ENCODE measurements at regions not wholly inside any gene's neighbourhood (a gene's known extent, or its start where the extent isn't known, plus 50 kb on each side); places are given as distances from the start of the nearest gene placed in this dataset.

- DNase-seq (ENCODE audit: low read depth in 2 of 2), result no peak
These were observed 239.0 kb upstream of the ZP4 start for GRCh38 chr1:238129677-238130076.

GRCh38 chr1:238123201-238123600 lies 232.5 kb upstream of the ZP4 start:
- no peak for DNase-seq (ENCODE audit: low read depth in 2 of 2)

GRCh38 chr1:238119861-238120260 lies 229.1 kb upstream of the ZP4 start:
- DNase-seq (ENCODE audit: low read depth in 2 of 2), result no peak

- no peak for DNase-seq (ENCODE audit: low read depth in 2 of 2)
These were observed 228.3 kb upstream of the ZP4 start for GRCh38 chr1:238119060-238119459.

GRCh38 chr1:238115852-238116251 lies 225.1 kb upstream of the ZP4 start:
- no peak for DNase-seq (ENCODE audit: low read depth in 2 of 2)

GRCh38 chr1:238112952-238113621 lies 222.4 kb upstream of the ZP4 start:
- no peak for DNase-seq (ENCODE audit: low read depth in 2 of 2)

GRCh38 chr1:238111516-238111915 lies 220.8 kb upstream of the ZP4 start:
- no peak for DNase-seq (ENCODE audit: low read depth in 2 of 2)

- DNase-seq (ENCODE audit: low read depth in 2 of 2), result no peak
These were observed 220.4 kb upstream of the ZP4 start for GRCh38 chr1:238111081-238111480.

GRCh38 chr1:238108417-238108816 lies 217.7 kb upstream of the ZP4 start:
- DNase-seq (ENCODE audit: low read depth in 2 of 2), result no peak

- DNase-seq (ENCODE audit: low read depth in 2 of 2), result no peak
These were observed 216.6 kb upstream of the ZP4 start for GRCh38 chr1:238107322-238107721.

- no peak for DNase-seq (ENCODE audit: low read depth in 2 of 2)
These were observed 214.0 kb upstream of the ZP4 start for GRCh38 chr1:238104752-238105151.

GRCh38 chr1:238101923-238102322 lies 211.2 kb upstream of the ZP4 start:
- no peak for DNase-seq (ENCODE audit: low read depth in 2 of 2)

GRCh38 chr1:238099871-238100270 lies 209.1 kb upstream of the ZP4 start:
- no peak for DNase-seq (ENCODE audit: low read depth in 2 of 2)

GRCh38 chr1:238089615-238090014 lies 198.9 kb upstream of the ZP4 start:
- DNase-seq (ENCODE audit: low read depth in 2 of 2), result no peak

GRCh38 chr1:238088560-238089290 lies 198.0 kb upstream of the ZP4 start:
- DNase-seq (ENCODE audit: low read depth in 2 of 2), result no peak

GRCh38 chr1:238073991-238074390 lies 183.3 kb upstream of the ZP4 start:
- no peak for DNase-seq (ENCODE audit: low read depth in 2 of 2)

GRCh38 chr1:238071061-238071460 lies 180.3 kb upstream of the ZP4 start:
- DNase-seq (ENCODE audit: low read depth in 2 of 2), result no peak

- DNase-seq (ENCODE audit: low read depth in 2 of 2), result no peak
These were observed 172.7 kb upstream of the ZP4 start for GRCh38 chr1:238063454-238063853.

GRCh38 chr1:238061967-238062613 lies 171.4 kb upstream of the ZP4 start:
- no peak for DNase-seq (ENCODE audit: low read depth in 2 of 2)

GRCh38 chr1:238060061-238060460 lies 169.3 kb upstream of the ZP4 start:
- no peak for DNase-seq (ENCODE audit: low read depth in 2 of 2)

GRCh38 chr1:238052496-238053266 lies 162.0 kb upstream of the ZP4 start:
- no peak for DNase-seq (ENCODE audit: low read depth in 2 of 2)

GRCh38 chr1:238029126-238029525 lies 138.4 kb upstream of the ZP4 start:
- DNase-seq (ENCODE audit: low read depth in 2 of 2), result no peak

Data from lung microvascular endothelial cell (primary cell).